HG02938 (cell line): ENCODE measurements at regions not wholly inside any gene's neighbourhood (a gene's known extent, or its start where the extent isn't known, plus 50 kb on each side); places are given as distances from the start of the nearest gene placed in this dataset.

Experiments
- ATAC-seq: cut with Tn5 transposase; IDR thresholded peaks from one replicate; pipeline ENCODE4 v1.9.1; 2021; ENCODE audit warnings: mild to moderate bottlenecking, moderate library complexity; ENCODE audit not compliant: unreplicated experiment

DNA sequence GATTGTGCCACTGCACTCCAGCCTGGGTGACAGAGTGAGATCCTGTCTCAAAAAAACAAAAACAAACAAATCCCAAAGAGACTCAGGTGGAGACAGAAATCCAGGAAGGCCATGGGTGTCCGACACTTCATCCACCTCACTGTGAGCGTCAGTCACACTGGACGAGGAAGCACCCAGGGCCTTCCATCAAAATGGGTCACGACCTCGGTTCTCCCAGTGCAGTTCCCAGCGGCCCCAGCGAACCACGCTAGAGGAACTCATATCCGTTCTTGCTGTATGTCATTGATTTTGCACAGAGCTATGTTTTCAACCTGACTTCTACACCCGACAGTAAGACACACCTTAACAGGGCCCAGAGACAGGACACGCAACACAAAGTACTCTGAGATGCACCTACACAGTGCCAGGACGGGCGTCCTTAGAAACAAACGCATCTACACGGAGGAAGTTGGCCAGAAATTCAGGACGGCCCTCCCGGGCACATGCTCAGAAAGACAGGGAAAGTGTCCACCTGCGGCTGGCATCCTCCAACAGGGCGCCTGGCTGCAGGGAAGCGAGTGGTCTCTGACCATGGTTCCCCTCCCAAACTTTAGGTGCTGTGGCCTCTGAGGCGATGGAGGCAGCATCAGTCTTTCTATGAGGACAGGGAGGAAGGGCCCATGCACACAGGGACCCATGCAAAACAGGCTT, 410.5 kb downstream of the CTTN start:
- ATAC-seq, result no peak

GRCh38 chr11:70810133-70810532, 411.8 kb downstream of the CTTN start:
- ATAC-seq, result no peak

GRCh38 chr11:70810681-70811080, 412.4 kb downstream of the CTTN start:
- ATAC-seq, result no peak

GRCh38 chr11:70811483-70811882, 413.2 kb downstream of the CTTN start:
- no peak for ATAC-seq

GRCh38 chr11:70811915-70812314, 413.6 kb downstream of the CTTN start:
- no peak for ATAC-seq

- ATAC-seq, result no peak
Measured at GRCh38 chr11:70812472-70812871, 414.1 kb downstream of the CTTN start.

GRCh38 chr11:70813651-70814050, 415.3 kb downstream of the CTTN start:
- ATAC-seq, result no peak

DNA sequence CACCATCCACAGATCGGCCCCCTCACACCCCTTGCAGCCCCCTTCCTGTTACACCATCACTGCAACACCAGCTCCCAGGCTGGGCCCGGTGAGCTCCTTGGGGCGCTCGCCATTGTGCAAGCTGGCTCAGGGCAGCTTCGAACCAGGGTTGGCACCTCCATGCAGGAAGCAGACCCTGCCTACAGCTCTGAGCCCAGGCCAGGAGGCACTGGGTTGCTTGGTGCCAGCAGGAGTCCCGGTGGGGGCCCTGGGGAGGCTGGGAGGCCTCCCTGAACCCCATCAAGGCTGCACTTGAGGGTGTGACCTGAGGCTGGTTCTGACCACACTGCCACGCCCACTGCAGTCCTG, 417.1 kb downstream of the CTTN start:
- no peak for ATAC-seq

DNA sequence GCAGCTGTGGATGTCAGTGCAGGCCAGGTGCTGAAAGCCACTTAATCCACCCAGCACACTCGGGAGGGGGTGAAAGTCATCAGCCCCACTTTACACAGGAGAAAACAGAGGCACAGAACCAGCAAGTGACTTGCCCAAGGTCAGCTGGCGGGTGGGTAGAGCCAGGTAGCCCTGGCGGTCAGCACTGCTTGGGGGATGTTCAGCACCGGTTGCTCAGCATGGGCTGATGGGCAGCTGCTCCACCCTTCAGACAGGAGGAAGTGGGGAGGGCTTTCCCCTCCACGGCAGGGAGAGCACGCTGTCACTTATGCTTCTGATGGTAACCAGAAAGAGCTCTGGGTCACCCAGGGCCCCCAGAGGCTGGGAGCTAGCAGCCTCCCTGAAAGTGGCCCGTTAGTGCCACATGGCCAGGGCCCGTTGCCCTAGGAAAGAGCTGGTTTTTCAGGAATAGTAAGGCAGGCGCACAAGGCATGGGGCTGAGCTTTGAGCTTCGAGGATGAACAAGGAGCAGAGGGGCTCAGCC, 417.9 kb downstream of the CTTN start:
- ATAC-seq, result no peak

- ATAC-seq, result no peak
Measured at GRCh38 chr11:70818351-70818750, 420.0 kb downstream of the CTTN start.

DNA sequence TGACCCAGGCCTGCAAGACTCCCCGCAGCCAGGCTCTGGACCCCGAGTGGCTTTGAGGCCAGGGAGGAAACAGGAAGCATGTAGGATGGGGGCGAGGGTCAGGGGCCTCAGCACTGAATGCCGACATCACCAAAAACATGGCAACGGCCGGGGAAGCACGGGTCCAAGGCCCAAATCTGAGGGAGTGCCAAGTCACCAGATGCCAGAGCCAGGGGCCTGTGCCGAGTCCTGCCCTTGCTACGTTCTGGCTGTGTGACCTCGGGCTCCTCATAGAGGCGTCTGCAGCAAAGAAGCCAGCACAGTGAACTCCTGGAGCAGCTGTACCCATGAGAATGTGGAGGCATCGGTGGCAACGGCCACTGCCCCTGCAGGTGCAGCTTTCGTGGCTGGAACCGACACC, 420.7 kb downstream of the CTTN start:
- no peak for ATAC-seq

GRCh38 chr11:70820311-70820710, 422.0 kb downstream of the CTTN start:
- no peak for ATAC-seq

- ATAC-seq, result no peak
Measured at GRCh38 chr11:70820712-70821111, 422.4 kb downstream of the CTTN start.

DNA sequence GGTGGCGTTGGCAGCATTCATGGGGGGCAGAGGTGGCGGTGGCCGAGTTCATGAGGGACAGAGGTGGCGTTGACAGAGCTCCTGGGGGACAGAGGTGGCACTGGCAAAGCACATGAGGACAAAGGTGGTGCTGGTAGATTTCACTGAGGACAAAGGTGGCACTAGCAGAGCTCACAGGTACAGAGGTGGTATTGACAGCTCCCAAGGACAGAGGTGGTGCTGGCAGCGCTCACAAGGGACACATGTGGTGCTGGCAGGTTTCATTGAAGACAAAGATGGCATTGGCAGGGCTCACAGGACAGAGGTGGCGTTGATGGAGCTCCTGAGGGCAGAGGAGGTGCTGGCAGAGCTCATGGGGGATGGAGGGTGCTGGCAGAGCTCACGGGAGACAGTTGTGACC, 425.4 kb downstream of the CTTN start:
- ATAC-seq, result no peak

DNA sequence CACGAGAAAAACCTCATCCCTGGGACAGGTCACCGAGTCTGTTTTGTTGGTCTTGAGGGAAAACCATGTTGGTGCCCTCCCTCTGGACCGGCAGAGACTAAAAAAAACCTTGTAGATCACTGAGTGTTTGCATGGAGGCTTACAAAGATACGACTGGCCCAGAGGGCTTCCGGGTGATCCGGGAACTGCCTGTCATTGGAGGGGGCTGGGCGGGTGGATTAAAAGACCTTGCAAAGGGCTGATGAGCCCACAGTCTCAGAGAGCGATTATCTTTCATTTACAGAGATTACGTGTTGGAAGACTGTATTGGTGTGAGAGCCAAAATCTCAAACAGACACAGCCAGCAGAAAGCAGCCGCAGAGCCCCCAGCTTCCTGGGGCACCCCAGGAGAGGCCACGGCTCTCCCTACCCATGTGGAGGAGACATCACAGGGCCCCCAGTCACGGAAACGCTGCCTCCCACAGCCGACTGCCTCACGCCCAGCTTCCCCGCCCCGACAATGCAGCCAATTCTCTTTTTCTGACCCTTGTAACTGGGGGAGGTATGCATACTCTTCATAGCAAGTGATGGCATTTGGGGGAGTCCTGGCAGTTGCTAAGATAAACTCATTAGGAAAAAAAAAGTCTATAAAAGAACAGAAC, 426.4 kb downstream of the CTTN start:
- no peak for ATAC-seq

GRCh38 chr11:70825893-70826540, 426.4 kb downstream of the SHANK2 start:
- ATAC-seq, result no peak

- no peak for ATAC-seq
Measured at GRCh38 chr11:70826541-70827335, 425.6 kb downstream of the SHANK2 start.

DNA sequence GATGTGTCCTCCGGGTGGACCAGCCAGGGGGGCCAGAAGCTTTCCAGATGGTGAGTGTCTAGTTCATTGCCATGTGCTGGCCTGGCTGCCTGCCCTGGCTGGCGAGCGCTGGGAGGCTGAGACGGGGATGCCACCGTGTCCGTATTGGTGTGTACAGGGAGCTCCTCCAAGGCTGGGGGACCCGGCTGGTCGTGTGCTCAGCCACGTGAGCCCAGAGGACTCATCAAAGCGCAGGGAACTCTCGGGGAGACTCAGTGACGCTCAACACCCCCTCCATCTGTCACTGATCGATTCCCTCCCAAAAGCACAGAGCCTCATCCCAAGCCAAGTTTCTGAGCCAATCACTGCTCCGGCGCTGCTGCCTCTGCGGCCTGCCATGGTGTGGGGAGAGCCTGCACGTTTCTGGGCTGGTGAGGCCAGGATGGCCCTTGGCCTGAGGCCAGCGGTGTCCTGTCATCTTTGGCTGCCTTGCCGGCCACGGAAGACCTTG, 423.7 kb downstream of the SHANK2 start:
- no peak for ATAC-seq

GRCh38 chr11:70829134-70829885, 423.1 kb downstream of the SHANK2 start:
- no peak for ATAC-seq

- ATAC-seq, result no peak
Measured at GRCh38 chr11:70829886-70830272, 422.5 kb downstream of the SHANK2 start.

- ATAC-seq, result no peak
Measured at GRCh38 chr11:70833011-70833410, 419.4 kb downstream of the SHANK2 start.
